ENCODE measurements at regions not wholly inside any gene's neighbourhood (a gene's known extent, or its start where the extent isn't known, plus 50 kb on each side); places are given as distances from the start of the nearest gene placed in this dataset.
A peak's percentile ranks its signal among the peaks of the same experiment; 100 is the strongest.

- Histone ChIP-seq H3K9me3 (ENCODE audit: low read length) (no peaks in the 10 kb centered on the region), H3K27ac (ENCODE audit: low read length) (no peak overlapping the region), H3K9ac (ENCODE audit: low read length) (no peak overlapping the region), H4K20me1 (ENCODE audit: insufficient read depth) (no peaks in the 10 kb centered on the region), H3K4me2 (ENCODE audit: low read length) (no peak overlapping the region), H3K4me3 (ENCODE audit: low read length) (no peak overlapping the region), H3K79me2 (replicated peaks; ENCODE audit: insufficient read depth, low read length) (no peaks in the 10 kb centered on the region), H3K27me3 (ENCODE audit: insufficient read depth, low read depth, low read length) (no peaks in the 10 kb centered on the region), H3K9me2 (ENCODE audit: insufficient read depth, low read length) (no peaks in the 10 kb centered on the region), H3K36me3 (ENCODE audit: insufficient read depth, low read length) (no peaks in the 10 kb centered on the region), H2AFZ (ENCODE audit: low read depth, low read length) (no peak overlapping the region), H3F3A (ENCODE audit: insufficient read depth, low read length, poor library complexity, severe bottlenecking) (no peaks in the 10 kb centered on the region)
- TF ChIP-seq TAF1 (IDR thresholded peaks at IDR 0.05; ENCODE audit: low read depth) (no peak), SMC3 (conservative IDR thresholded peaks at IDR 0.05; ENCODE audit: poor library complexity) (no peak), POLR2AphosphoS5 (IDR thresholded peaks at IDR 0.05) (no peak), CTCF (IDR thresholded peaks at IDR 0.05; ENCODE audit: poor library complexity, severe bottlenecking) (no peak), EP300 (conservative IDR thresholded peaks at IDR 0.05; ENCODE audit: poor library complexity, severe bottlenecking) (no peak), MXI1 (conservative IDR thresholded peaks at IDR 0.05; ENCODE audit: poor library complexity, severe bottlenecking) (no peak), RAD21 (conservative IDR thresholded peaks at IDR 0.05) (no peak), EZH2 (IDR thresholded peaks at IDR 0.05; ENCODE audit: borderline replicate concordance, insufficient read depth, low read length, poor library complexity, severe bottlenecking) (no peak)
- TF ChIP-seq, protein P1, sequence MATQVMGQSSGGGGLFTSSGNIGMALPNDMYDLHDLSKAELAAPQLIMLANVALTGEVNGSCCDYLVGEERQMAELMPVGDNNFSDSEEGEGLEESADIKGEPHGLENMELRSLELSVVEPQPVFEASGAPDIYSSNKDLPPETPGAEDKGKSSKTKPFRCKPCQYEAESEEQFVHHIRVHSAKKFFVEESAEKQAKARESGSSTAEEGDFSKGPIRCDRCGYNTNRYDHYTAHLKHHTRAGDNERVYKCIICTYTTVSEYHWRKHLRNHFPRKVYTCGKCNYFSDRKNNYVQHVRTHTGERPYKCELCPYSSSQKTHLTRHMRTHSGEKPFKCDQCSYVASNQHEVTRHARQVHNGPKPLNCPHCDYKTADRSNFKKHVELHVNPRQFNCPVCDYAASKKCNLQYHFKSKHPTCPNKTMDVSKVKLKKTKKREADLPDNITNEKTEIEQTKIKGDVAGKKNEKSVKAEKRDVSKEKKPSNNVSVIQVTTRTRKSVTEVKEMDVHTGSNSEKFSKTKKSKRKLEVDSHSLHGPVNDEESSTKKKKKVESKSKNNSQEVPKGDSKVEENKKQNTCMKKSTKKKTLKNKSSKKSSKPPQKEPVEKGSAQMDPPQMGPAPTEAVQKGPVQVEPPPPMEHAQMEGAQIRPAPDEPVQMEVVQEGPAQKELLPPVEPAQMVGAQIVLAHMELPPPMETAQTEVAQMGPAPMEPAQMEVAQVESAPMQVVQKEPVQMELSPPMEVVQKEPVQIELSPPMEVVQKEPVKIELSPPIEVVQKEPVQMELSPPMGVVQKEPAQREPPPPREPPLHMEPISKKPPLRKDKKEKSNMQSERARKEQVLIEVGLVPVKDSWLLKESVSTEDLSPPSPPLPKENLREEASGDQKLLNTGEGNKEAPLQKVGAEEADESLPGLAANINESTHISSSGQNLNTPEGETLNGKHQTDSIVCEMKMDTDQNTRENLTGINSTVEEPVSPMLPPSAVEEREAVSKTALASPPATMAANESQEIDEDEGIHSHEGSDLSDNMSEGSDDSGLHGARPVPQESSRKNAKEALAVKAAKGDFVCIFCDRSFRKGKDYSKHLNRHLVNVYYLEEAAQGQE (IDR thresholded peaks at IDR 0.05; ENCODE audit: borderline replicate concordance): no peak
Measured at GRCh38 chr1:229788004-229788403, 162.0 kb downstream of the URB2 start.

GRCh38 chr1:229792012-229792975, 166.2 kb downstream of the URB2 start:
- H3K4me2 ChIP-seq (ENCODE audit: low read length): peak overlapping the region; percentile 43
- no peaks in the 10 kb centered on the region for H3K9me2 ChIP-seq (ENCODE audit: insufficient read depth, low read length)
- H3K27me3 ChIP-seq (ENCODE audit: insufficient read depth, low read depth, low read length): no peaks in the 10 kb centered on the region
- H3K36me3 ChIP-seq (ENCODE audit: insufficient read depth, low read length): no peaks in the 10 kb centered on the region
- H3K27ac ChIP-seq (ENCODE audit: low read length): peak overlapping the region; percentile 34
- H3K4me3 ChIP-seq (ENCODE audit: low read length): peak overlapping the region; percentile 17
- H3K79me2 ChIP-seq (replicated peaks; ENCODE audit: insufficient read depth, low read length): no peaks in the 10 kb centered on the region
- no peaks in the 10 kb centered on the region for H3F3A ChIP-seq (ENCODE audit: insufficient read depth, low read length, poor library complexity, severe bottlenecking)
- no peak overlapping the region for H2AFZ ChIP-seq (ENCODE audit: low read depth, low read length)
- TF ChIP-seq RAD21 (conservative IDR thresholded peaks at IDR 0.05): no peak
- no peak for TF ChIP-seq SMC3 (conservative IDR thresholded peaks at IDR 0.05; ENCODE audit: poor library complexity)
- no peak for TF ChIP-seq EZH2 (IDR thresholded peaks at IDR 0.05; ENCODE audit: borderline replicate concordance, insufficient read depth, low read length, poor library complexity, severe bottlenecking)
- TF ChIP-seq CTCF (IDR thresholded peaks at IDR 0.05; ENCODE audit: poor library complexity, severe bottlenecking): peak; percentile 22
- no peak for TF ChIP-seq TAF1 (IDR thresholded peaks at IDR 0.05; ENCODE audit: low read depth)
- no peak for TF ChIP-seq MXI1 (conservative IDR thresholded peaks at IDR 0.05; ENCODE audit: poor library complexity, severe bottlenecking)
- peak; percentile 74 for TF ChIP-seq POLR2AphosphoS5 (IDR thresholded peaks at IDR 0.05)
- TF ChIP-seq, protein P1 (IDR thresholded peaks at IDR 0.05; ENCODE audit: borderline replicate concordance): peak; percentile 89
- peak; percentile 52 for TF ChIP-seq EP300 (conservative IDR thresholded peaks at IDR 0.05; ENCODE audit: poor library complexity, severe bottlenecking)
- no peaks in the 10 kb centered on the region for H4K20me1 ChIP-seq (ENCODE audit: insufficient read depth)
- H3K9ac ChIP-seq (ENCODE audit: low read length): no peak overlapping the region
- H3K9me3 ChIP-seq (ENCODE audit: low read length): no peaks in the 10 kb centered on the region
